ENCODE measurements at regions not wholly inside any gene's neighbourhood (a gene's known extent, or its start where the extent isn't known, plus 50 kb on each side); places are given as distances from the start of the nearest gene placed in this dataset.

- TF ChIP-seq YY1 (IDR thresholded peaks at IDR 0.05; ENCODE audit: insufficient read depth, insufficient read length) (no peak), SUZ12 (IDR thresholded peaks at IDR 0.05; ENCODE audit: extremely low read depth, insufficient read depth, insufficient read length) (no peak), ZNF274 (IDR thresholded peaks at IDR 0.05; ENCODE audit: low read depth, low read length) (no peak)
These were observed 1071.7 kb upstream of the TENM4 start for GRCh38 chr11:80512491-80512890.
